ENCODE measurements at regions not wholly inside any gene's neighbourhood (a gene's known extent, or its start where the extent isn't known, plus 50 kb on each side); places are given as distances from the start of the nearest gene placed in this dataset.

DNA sequence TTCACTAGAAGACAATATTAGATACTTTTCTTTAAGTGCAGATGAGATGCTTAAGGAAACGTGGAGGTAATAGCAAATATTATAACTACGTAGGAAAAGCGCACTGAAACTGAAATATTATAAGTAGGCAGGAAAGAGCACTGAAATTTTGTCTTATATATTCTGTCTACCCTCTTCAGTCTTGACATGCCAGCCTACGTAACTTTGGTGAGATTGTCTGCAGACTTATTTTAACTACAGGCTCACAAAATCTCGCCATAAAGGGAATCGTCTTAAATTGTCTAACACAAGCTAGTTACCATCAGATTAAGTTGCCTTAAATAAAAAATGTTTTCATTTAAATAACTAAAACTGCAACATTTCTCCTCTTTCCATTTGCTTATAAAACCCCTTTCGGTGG lies 280.1 kb upstream of the PTER start:
- TF ChIP-seq TBP (IDR thresholded peaks at IDR 0.05; ENCODE audit: low read depth, low read length) (no peak), CTCF (IDR thresholded peaks at IDR 0.05; ENCODE audit: control extremely low read depth in 1 of 3, insufficient read depth in 1 of 3, low read depth in 1 of 3, low read length in 3 of 3) (no peak), POLR2A (IDR thresholded peaks at IDR 0.05; ENCODE audit: control extremely low read depth in 1 of 2, low read depth in 2 of 2, low read length in 2 of 2) (no peak), EP300 (IDR thresholded peaks at IDR 0.05; ENCODE audit: borderline replicate concordance in 1 of 2, low read depth in 2 of 2, low read length in 2 of 2) (no peak), CREB1 (IDR thresholded peaks at IDR 0.05) (no peak), MAX (IDR thresholded peaks at IDR 0.05) (no peak), SP1 (IDR thresholded peaks at IDR 0.05; ENCODE audit: low read depth, low read length) (no peak), ZNF274 (IDR thresholded peaks at IDR 0.05; ENCODE audit: borderline replicate concordance, extremely low read depth, low read length) (no peak), RAD21 (IDR thresholded peaks at IDR 0.05 in 1 of 2, conservative IDR thresholded peaks at IDR 0.05 in 1 of 2; ENCODE audit: low read depth in 2 of 2, low read length in 2 of 2) (no peak), KDM5A (IDR thresholded peaks at IDR 0.05; ENCODE audit: low read length) (no peak), SIN3A (conservative IDR thresholded peaks at IDR 0.05 in 1 of 2, IDR thresholded peaks at IDR 0.05 in 1 of 2; ENCODE audit: low read depth in 1 of 2, low read length in 2 of 2) (no peak), RFX5 (IDR thresholded peaks at IDR 0.05; ENCODE audit: borderline replicate concordance, low read depth, low read length) (no peak)
- TF ChIP-seq, protein P1, sequence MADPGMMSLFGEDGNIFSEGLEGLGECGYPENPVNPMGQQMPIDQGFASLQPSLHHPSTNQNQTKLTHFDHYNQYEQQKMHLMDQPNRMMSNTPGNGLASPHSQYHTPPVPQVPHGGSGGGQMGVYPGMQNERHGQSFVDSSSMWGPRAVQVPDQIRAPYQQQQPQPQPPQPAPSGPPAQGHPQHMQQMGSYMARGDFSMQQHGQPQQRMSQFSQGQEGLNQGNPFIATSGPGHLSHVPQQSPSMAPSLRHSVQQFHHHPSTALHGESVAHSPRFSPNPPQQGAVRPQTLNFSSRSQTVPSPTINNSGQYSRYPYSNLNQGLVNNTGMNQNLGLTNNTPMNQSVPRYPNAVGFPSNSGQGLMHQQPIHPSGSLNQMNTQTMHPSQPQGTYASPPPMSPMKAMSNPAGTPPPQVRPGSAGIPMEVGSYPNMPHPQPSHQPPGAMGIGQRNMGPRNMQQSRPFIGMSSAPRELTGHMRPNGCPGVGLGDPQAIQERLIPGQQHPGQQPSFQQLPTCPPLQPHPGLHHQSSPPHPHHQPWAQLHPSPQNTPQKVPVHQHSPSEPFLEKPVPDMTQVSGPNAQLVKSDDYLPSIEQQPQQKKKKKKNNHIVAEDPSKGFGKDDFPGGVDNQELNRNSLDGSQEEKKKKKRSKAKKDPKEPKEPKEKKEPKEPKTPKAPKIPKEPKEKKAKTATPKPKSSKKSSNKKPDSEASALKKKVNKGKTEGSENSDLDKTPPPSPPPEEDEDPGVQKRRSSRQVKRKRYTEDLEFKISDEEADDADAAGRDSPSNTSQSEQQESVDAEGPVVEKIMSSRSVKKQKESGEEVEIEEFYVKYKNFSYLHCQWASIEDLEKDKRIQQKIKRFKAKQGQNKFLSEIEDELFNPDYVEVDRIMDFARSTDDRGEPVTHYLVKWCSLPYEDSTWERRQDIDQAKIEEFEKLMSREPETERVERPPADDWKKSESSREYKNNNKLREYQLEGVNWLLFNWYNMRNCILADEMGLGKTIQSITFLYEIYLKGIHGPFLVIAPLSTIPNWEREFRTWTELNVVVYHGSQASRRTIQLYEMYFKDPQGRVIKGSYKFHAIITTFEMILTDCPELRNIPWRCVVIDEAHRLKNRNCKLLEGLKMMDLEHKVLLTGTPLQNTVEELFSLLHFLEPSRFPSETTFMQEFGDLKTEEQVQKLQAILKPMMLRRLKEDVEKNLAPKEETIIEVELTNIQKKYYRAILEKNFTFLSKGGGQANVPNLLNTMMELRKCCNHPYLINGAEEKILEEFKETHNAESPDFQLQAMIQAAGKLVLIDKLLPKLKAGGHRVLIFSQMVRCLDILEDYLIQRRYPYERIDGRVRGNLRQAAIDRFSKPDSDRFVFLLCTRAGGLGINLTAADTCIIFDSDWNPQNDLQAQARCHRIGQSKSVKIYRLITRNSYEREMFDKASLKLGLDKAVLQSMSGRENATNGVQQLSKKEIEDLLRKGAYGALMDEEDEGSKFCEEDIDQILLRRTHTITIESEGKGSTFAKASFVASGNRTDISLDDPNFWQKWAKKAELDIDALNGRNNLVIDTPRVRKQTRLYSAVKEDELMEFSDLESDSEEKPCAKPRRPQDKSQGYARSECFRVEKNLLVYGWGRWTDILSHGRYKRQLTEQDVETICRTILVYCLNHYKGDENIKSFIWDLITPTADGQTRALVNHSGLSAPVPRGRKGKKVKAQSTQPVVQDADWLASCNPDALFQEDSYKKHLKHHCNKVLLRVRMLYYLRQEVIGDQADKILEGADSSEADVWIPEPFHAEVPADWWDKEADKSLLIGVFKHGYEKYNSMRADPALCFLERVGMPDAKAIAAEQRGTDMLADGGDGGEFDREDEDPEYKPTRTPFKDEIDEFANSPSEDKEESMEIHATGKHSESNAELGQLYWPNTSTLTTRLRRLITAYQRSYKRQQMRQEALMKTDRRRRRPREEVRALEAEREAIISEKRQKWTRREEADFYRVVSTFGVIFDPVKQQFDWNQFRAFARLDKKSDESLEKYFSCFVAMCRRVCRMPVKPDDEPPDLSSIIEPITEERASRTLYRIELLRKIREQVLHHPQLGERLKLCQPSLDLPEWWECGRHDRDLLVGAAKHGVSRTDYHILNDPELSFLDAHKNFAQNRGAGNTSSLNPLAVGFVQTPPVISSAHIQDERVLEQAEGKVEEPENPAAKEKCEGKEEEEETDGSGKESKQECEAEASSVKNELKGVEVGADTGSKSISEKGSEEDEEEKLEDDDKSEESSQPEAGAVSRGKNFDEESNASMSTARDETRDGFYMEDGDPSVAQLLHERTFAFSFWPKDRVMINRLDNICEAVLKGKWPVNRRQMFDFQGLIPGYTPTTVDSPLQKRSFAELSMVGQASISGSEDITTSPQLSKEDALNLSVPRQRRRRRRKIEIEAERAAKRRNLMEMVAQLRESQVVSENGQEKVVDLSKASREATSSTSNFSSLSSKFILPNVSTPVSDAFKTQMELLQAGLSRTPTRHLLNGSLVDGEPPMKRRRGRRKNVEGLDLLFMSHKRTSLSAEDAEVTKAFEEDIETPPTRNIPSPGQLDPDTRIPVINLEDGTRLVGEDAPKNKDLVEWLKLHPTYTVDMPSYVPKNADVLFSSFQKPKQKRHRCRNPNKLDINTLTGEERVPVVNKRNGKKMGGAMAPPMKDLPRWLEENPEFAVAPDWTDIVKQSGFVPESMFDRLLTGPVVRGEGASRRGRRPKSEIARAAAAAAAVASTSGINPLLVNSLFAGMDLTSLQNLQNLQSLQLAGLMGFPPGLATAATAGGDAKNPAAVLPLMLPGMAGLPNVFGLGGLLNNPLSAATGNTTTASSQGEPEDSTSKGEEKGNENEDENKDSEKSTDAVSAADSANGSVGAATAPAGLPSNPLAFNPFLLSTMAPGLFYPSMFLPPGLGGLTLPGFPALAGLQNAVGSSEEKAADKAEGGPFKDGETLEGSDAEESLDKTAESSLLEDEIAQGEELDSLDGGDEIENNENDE (IDR thresholded peaks at IDR 0.05; ENCODE audit: insufficient replicate concordance, low read length) = no peak
